Bronchial epithelial cell (primary cell): ENCODE measurements at regions not wholly inside any gene's neighbourhood (a gene's known extent, or its start where the extent isn't known, plus 50 kb on each side); places are given as distances from the start of the nearest gene placed in this dataset.
"Not testable (repeated sequence)": the region's sequence is repeated elsewhere in the genome, so short reads cannot be mapped to it uniquely, and the experiment has no call there.

Experiments used
- DNase-seq: peaks from one replicate; pipeline ENCODE4 v3.0.0-alpha.2; 2010; ENCODE audit warnings: low read depth
- FAIRE-seq: peaks from 2 replicates; lab custom pipeline; 2011; peaks lifted over from hg19 to GRCh38; lab: Jason Lieb, UNC
- H3K27me3 ChIP-seq: 2 replicates; pipeline ENCODE4 v1.5.1; 2011; ENCODE audit warnings: low read length; ENCODE audit not compliant: control insufficient read depth, insufficient read depth
- H3K36me3 ChIP-seq: 2 replicates; pipeline ENCODE4 v1.5.1; 2011; ENCODE audit warnings: low read length; ENCODE audit not compliant: control insufficient read depth, insufficient read depth
- H3K4me3 ChIP-seq: 2 replicates; pipeline ENCODE4 v1.5.1; 2011; ENCODE audit warnings: mild to moderate bottlenecking, low read depth, low read length, control low read depth
- TF ChIP-seq, protein P1 (sequence below): IDR thresholded peaks from 2 replicates; pipeline ENCODE4 v1.5.1; 2011; ENCODE audit warnings: mild to moderate bottlenecking, moderate library complexity, low read length, control low read depth, inconsistent platforms; ENCODE audit not compliant: insufficient read depth, severe bottlenecking

DNA sequence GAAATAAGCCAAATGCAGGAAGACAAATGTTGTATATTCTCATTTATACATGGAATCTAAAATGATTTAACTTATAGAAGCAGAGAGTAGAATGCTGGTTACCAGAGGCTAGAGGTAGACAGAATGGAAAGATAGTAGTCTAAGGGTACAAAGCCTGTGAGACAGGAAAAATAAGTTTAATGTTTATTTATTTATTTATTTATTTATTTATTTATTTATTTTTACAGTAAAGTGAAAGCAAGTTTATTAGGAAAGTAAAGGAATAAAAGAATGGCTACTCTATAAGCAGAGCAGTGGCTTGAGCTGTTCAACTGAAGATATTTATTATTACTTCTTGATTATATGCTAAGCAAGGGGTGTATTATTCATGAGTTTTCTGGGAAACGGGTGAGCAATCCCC, 203.2 kb downstream of the LAS1L start:
- TF ChIP-seq, protein P1, sequence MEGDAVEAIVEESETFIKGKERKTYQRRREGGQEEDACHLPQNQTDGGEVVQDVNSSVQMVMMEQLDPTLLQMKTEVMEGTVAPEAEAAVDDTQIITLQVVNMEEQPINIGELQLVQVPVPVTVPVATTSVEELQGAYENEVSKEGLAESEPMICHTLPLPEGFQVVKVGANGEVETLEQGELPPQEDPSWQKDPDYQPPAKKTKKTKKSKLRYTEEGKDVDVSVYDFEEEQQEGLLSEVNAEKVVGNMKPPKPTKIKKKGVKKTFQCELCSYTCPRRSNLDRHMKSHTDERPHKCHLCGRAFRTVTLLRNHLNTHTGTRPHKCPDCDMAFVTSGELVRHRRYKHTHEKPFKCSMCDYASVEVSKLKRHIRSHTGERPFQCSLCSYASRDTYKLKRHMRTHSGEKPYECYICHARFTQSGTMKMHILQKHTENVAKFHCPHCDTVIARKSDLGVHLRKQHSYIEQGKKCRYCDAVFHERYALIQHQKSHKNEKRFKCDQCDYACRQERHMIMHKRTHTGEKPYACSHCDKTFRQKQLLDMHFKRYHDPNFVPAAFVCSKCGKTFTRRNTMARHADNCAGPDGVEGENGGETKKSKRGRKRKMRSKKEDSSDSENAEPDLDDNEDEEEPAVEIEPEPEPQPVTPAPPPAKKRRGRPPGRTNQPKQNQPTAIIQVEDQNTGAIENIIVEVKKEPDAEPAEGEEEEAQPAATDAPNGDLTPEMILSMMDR = no peak
- no peak for FAIRE-seq
- H3K27me3 ChIP-seq = no peaks in the 10 kb centered on the region
- no peak overlapping the region for H3K4me3 ChIP-seq
- no peaks in the 10 kb centered on the region for H3K36me3 ChIP-seq
- DNase-seq = no peak

DNA sequence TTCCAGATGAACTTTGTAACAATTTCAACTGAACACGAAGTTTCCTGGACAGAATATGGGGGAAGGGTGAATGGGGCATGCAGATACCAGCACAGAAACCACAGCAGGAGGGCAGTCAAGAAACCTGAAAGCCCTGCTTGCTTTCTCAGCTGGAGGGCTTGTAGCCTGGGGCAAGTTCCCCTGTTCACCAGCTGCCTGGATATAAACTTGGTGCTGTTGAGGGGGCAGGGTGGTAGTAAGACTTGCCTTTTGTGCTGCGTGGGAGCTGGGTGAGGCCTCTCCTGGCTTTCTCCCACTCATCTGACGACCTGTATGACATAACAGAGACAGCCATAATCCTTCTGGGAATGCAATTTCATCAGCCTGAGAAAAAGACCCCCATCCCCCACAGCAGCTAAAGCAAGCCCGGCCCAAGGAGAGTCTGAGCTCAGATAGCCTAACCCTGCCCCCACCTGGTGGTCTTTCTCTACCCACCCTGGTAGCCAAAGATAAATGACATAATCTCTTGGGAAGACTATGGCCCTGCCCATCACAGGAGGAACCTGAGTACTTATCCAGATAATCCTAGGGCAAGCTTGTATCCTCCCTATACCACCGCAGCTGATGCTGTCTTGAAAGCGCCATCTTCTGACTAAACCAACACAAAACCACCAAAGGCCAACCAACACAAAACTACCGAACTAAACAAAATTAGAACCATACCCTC, 234.3 kb downstream of the LAS1L start:
- FAIRE-seq = no peak
- TF ChIP-seq, protein P1 = no peak
- H3K27me3 ChIP-seq = no peaks in the 10 kb centered on the region
- H3K36me3 ChIP-seq = no peaks in the 10 kb centered on the region
- no peak overlapping the region for H3K4me3 ChIP-seq
- DNase-seq = no peak

DNA sequence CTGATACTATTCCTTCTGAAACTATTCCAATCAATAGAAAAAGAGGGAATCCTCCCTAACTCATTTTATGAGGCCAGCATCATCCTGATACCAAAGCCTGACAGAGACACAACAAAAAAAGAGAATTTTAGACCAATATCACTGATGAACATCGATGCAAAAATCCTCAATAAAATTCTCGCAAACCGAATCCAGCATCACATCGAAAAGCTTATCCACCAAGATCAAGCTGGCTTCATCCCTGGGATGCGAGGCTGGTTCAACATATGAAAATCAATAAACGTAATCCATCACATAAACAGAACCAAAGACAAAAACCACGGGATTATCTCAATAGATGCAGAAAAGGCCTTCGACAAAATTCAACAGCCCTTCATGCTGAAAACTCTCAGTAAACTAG, 251.7 kb downstream of the LAS1L start:
- H3K36me3 ChIP-seq, H3K4me3 ChIP-seq, FAIRE-seq, H3K27me3 ChIP-seq, DNase-seq: not testable (repeated sequence)

DNA sequence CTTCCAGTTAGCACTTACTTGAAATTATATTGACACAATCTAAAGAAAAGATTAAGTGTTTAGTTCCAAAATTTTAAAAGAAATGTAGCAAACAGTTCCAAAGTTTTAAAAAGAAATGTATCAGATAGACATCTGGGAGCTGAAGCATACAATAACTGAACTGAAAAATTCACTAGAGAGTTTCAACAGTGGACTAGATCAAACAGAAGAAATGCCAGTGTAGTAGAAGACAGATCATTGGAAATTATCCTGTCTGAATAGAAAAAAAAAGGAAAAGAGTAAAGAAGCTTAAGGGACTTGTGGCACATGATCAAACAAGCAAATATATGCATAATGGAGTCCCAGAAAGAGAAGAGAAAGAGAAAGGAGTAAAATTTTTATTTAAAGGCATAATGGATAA, 261.4 kb downstream of the LAS1L start:
- Histone ChIP-seq H3K36me3 (no peaks in the 10 kb centered on the region), H3K27me3 (no peaks in the 10 kb centered on the region), H3K4me3 (no peak overlapping the region)
- TF ChIP-seq, protein P1 = no peak
- DNase-seq = no peak
- FAIRE-seq = no peak

DNA sequence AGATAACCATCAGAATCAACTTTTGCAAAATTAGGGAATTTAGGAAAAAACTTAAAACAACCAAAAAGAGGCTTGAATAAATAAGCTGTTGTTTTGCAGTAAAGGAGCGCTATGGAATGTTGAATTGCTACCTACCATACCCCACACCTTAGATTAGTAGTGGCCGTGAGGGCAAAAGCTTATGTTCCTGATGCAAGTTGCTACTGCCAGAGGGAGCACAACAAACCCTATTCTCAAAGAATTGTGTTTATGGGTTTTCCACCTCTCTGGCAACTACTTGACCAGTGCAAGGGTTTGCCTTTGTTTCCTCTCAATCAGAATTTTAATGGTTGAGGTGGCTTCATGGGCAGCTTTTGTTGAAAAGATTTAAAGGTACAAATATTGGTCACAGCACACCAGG, 268.1 kb downstream of the LAS1L start:
- TF ChIP-seq, protein P1 = no peak
- H3K4me3 ChIP-seq = no peak overlapping the region
- FAIRE-seq = no peak

DNA sequence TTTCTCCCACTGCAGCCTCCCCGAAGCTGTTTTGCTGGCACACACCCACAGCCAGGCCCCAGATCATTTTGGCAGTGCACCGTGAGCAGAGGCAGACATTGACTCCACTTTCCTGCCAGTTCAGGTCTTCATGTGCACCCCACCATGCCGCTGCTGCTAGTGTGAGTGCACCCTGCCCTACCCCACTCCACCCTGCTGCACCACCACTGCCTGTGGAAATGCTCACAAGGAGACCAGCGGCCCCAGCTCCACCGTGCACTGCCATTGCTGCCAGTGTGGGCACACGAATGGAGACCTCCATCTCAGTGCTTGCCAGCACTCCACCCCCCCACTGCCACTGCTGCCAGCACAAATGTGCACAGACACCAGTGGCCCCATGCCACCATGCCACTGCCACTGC, 277.6 kb upstream of the ZC4H2 start:
- DNase-seq = no peak
- Histone ChIP-seq H3K27me3 (no peaks in the 10 kb centered on the region), H3K4me3 (no peak overlapping the region), H3K36me3 (no peaks in the 10 kb centered on the region)
- FAIRE-seq = no peak
- TF ChIP-seq, protein P1 = no peak

More for the DNA sequence above, 268.1 kb downstream of the LAS1L start:
- no peak for DNase-seq
- Histone ChIP-seq H3K27me3 (no peaks in the 10 kb centered on the region), H3K36me3 (no peaks in the 10 kb centered on the region)
